ENCODE measurements at regions not wholly inside any gene's neighbourhood (a gene's known extent, or its start where the extent isn't known, plus 50 kb on each side); places are given as distances from the start of the nearest gene placed in this dataset.

- no TSS peak for BruUV-seq (replicated peaks)
- no peak for TF ChIP-seq SRF (IDR thresholded peaks at IDR 0.05; ENCODE audit: low read depth)
- TF ChIP-seq YY1 (IDR thresholded peaks at IDR 0.05; ENCODE audit: extremely low read depth, insufficient replicate concordance, low read depth, low read length) = no peak
- TF ChIP-seq RAD21 (IDR thresholded peaks at IDR 0.05; ENCODE audit: low read depth) = peak; percentile 37
- no peak for TF ChIP-seq POLR2AphosphoS5 (IDR thresholded peaks at IDR 0.05; ENCODE audit: low read depth, low read length)
- no peak for TF ChIP-seq SIN3A (IDR thresholded peaks at IDR 0.05; ENCODE audit: low read depth)
- TF ChIP-seq ZNF274 (IDR thresholded peaks at IDR 0.05; ENCODE audit: low read depth, low read length) = no peak
- peak; percentile 47; the same call in 1 of the 2 replicates for TF ChIP-seq MAX (IDR thresholded peaks at IDR 0.05)
- no peak for TF ChIP-seq REST (IDR thresholded peaks at IDR 0.05; ENCODE audit: low read depth)
- TF ChIP-seq CBX3 (IDR thresholded peaks at IDR 0.05; ENCODE audit: low read depth) = peak; percentile 58; the same call in 1 of the 2 replicates
- no peak for TF ChIP-seq ATF3 (IDR thresholded peaks at IDR 0.05)
- no peak for TF ChIP-seq ZBTB33 (IDR thresholded peaks at IDR 0.05; ENCODE audit: extremely low read depth, insufficient replicate concordance, low read length)
- peak; percentile 12; the same call in 1 of the 2 replicates for TF ChIP-seq ELF1 (IDR thresholded peaks at IDR 0.05; ENCODE audit: borderline replicate concordance, low read depth)
- no peak for TF ChIP-seq POLR2A (IDR thresholded peaks at IDR 0.05; ENCODE audit: borderline replicate concordance, extremely low read depth, insufficient read depth, insufficient read length)
- TF ChIP-seq FOSL1 (IDR thresholded peaks at IDR 0.05; ENCODE audit: low read depth) = no peak; the same call in 1 of the 2 replicates
- no peak for TF ChIP-seq SP1 (IDR thresholded peaks at IDR 0.05; ENCODE audit: low read depth)
- TF ChIP-seq JUND (IDR thresholded peaks at IDR 0.05) = no peak
- no peak for TF ChIP-seq EGR1 (IDR thresholded peaks at IDR 0.05; ENCODE audit: low read depth)
- TF ChIP-seq CTCF (IDR thresholded peaks at IDR 0.05 in 2 of 3, conservative IDR thresholded peaks at IDR 0.05 in 1 of 3; ENCODE audit: borderline replicate concordance in 1 of 3, insufficient read depth in 1 of 3, low read depth in 2 of 3, low read length in 2 of 3) = peak; percentile 15 to 24 (median 16); a peak in 3 of 6 replicates
- TF ChIP-seq CEBPB (IDR thresholded peaks at IDR 0.05; ENCODE audit: low read depth) = no peak
- TF ChIP-seq EZH2 (IDR thresholded peaks at IDR 0.05) = no peak
- TF ChIP-seq ZFX (IDR thresholded peaks at IDR 0.05) = no peak
These were observed 176.1 kb downstream of the PCSK1 start for GRCh38 chr5:96256795-96257470.

More at GRCh38 chr5:96256795-96257470, 176.1 kb downstream of the PCSK1 start:
- no peak overlapping the region for H2AFZ ChIP-seq (ENCODE audit: low read depth, low read length, poor library complexity, severe bottlenecking)
- POLR2A ChIA-PET = no interaction called here
- H3K36me3 ChIP-seq (ENCODE audit: control insufficient read depth in 1 of 2, insufficient read depth in 2 of 2, low read length in 2 of 2) = no peaks in the 10 kb centered on the region
- H3K4me1 ChIP-seq (ENCODE audit: control insufficient read depth in 1 of 2, insufficient read depth in 2 of 2, low read length in 2 of 2) = peaks cover 4 to 10% of the 10 kb centered on the region in 2 experiments; a peak in 3 of 4 replicates
- ATAC-seq (peak; percentile 96), DNase-seq (ENCODE audit: low read depth, low spot score) (peak; percentile 49)
- CTCF ChIA-PET = no interaction called here
- no peak overlapping the region for H3K27ac ChIP-seq (ENCODE audit: low read depth, low read length)
- no peaks in the 10 kb centered on the region for H4K20me1 ChIP-seq (ENCODE audit: insufficient read depth)
- no peaks in the 10 kb centered on the region for H3K79me2 ChIP-seq (ENCODE audit: insufficient read depth, low read length)
- no peak overlapping the region for H3K9ac ChIP-seq (ENCODE audit: low read length)
- no peaks in the 10 kb centered on the region for H3K9me2 ChIP-seq (ENCODE audit: insufficient read depth)
- RAD21 ChIA-PET (ENCODE audit: low non-redundant PET in 1 of 2, low total read pairs in 2 of 2, uncharacterized antibody in 2 of 2, unreplicated experiment in 2 of 2) = no interaction called here
- intact Hi-C loops (cut with micrococcal nuclease) = no loop called here
- H3K4me2 ChIP-seq (ENCODE audit: low read length) = no peak overlapping the region
- H3K27me3 ChIP-seq (ENCODE audit: insufficient read depth, low read length) = no peaks in the 10 kb centered on the region
- no peak overlapping the region for H3K4me3 ChIP-seq (replicated peaks in 1 of 2; ENCODE audit: low read depth in 1 of 2, low read length in 2 of 2)
- H3K9me3 ChIP-seq (ENCODE audit: control insufficient read depth in 1 of 2, insufficient read depth in 1 of 2, low read depth in 1 of 2, low read length in 2 of 2) = no peaks in the 10 kb centered on the region

Data from HCT116 (cell line).